ENCODE measurements at regions not wholly inside any gene's neighbourhood (a gene's known extent, or its start where the extent isn't known, plus 50 kb on each side); places are given as distances from the start of the nearest gene placed in this dataset.

GRCh38 chr5:61263561-61264272 is 68.3 kb upstream of the ZSWIM6 start:
- no peak for DNase-seq (ENCODE audit: low read depth)

GRCh38 chr5:61264273-61264661 is 67.8 kb upstream of the ZSWIM6 start:
- no peak for DNase-seq (ENCODE audit: low read depth)

- DNase-seq (ENCODE audit: low read depth): no peak
Measured at GRCh38 chr5:61267116-61267515, 64.9 kb upstream of the ZSWIM6 start.

- no peak for DNase-seq (ENCODE audit: low read depth)
Measured at GRCh38 chr5:61268871-61269270, 63.2 kb upstream of the ZSWIM6 start.

- DNase-seq (ENCODE audit: low read depth): no peak
Measured at GRCh38 chr5:61270510-61271165, 61.4 kb upstream of the ZSWIM6 start.

GRCh38 chr5:61272688-61273087 is 59.4 kb upstream of the ZSWIM6 start:
- DNase-seq (ENCODE audit: low read depth): no peak

- DNase-seq (ENCODE audit: low read depth): no peak
Measured at GRCh38 chr5:61273279-61273975, 58.6 kb upstream of the ZSWIM6 start.

GRCh38 chr5:61274511-61274911 is 57.5 kb upstream of the ZSWIM6 start:
- DNase-seq (ENCODE audit: low read depth): peak; percentile 77

- DNase-seq (ENCODE audit: low read depth): peak; percentile 77
Measured at GRCh38 chr5:61275841-61276240, 56.2 kb upstream of the ZSWIM6 start.

GRCh38 chr5:61277190-61277589 is 54.9 kb upstream of the ZSWIM6 start:
- peak; percentile 53 for DNase-seq (ENCODE audit: low read depth)

GRCh38 chr5:61277781-61278180 is 54.3 kb upstream of the ZSWIM6 start:
- no peak for DNase-seq (ENCODE audit: low read depth)

- no peak for DNase-seq (ENCODE audit: low read depth)
Measured at GRCh38 chr5:61279725-61280124, 52.3 kb upstream of the ZSWIM6 start.

- peak; percentile 48 for DNase-seq (ENCODE audit: low read depth)
Measured at GRCh38 chr5:61280205-61280604, 51.9 kb upstream of the ZSWIM6 start.

- no peak for DNase-seq (ENCODE audit: low read depth)
Measured at GRCh38 chr5:61280761-61281427, 51.2 kb upstream of the ZSWIM6 start.

- no peak for DNase-seq (ENCODE audit: low read depth)
Measured at GRCh38 chr5:61281686-61282085, 50.4 kb upstream of the ZSWIM6 start.

Data from fibroblast of gingiva (primary cell).